Glutamatergic neuron (in vitro differentiated cells): ENCODE measurements at regions not wholly inside any gene's neighbourhood (a gene's known extent, or its start where the extent isn't known, plus 50 kb on each side); places are given as distances from the start of the nearest gene placed in this dataset.
"Not testable (repeated sequence)": the region's sequence is repeated elsewhere in the genome, so short reads cannot be mapped to it uniquely, and the experiment has no call there.

Experiments
- DNase-seq: peaks from one replicate; pipeline ENCODE4 v3.0.0; 2022
- H3K27ac Mint-ChIP-seq: one replicate; pipeline ENCODE4 v1.8.0; 2020; ENCODE audit warnings: mild to moderate bottlenecking, mixed read lengths, inconsistent platforms; ENCODE audit not compliant: unreplicated experiment
- H3K27me3 Mint-ChIP-seq: one replicate; pipeline ENCODE4 v1.8.0; 2020; ENCODE audit warnings: mild to moderate bottlenecking, moderate library complexity, mixed read lengths, inconsistent platforms; ENCODE audit not compliant: unreplicated experiment
- H3K36me3 Mint-ChIP-seq: one replicate; pipeline ENCODE4 v1.8.0; 2020; ENCODE audit warnings: mild to moderate bottlenecking, mixed read lengths, inconsistent platforms; ENCODE audit not compliant: unreplicated experiment
- H3K4me1 Mint-ChIP-seq: one replicate; pipeline ENCODE4 v1.8.0; 2020; ENCODE audit warnings: mild to moderate bottlenecking, low read depth, mixed read lengths, inconsistent platforms; ENCODE audit not compliant: unreplicated experiment
- H3K4me3 Mint-ChIP-seq: one replicate; pipeline ENCODE4 v1.8.0; 2020; ENCODE audit warnings: mild to moderate bottlenecking, mixed read lengths, inconsistent platforms; ENCODE audit not compliant: unreplicated experiment
- H3K9me3 Mint-ChIP-seq: one replicate; pipeline ENCODE4 v1.8.0; 2020; ENCODE audit warnings: mild to moderate bottlenecking, moderate library complexity, mixed read lengths, inconsistent platforms; ENCODE audit not compliant: unreplicated experiment
- CTCF ChIP-seq: fragments of 200-600 bp; sonication (generic); IDR thresholded peaks from one replicate; pipeline ENCODE4 v1.5.0; 2021; ENCODE audit not compliant: partially characterized antibody, unreplicated experiment

GRCh38 chrY:18997635-18998240, 224.2 kb upstream of the HSFY2 start:
- H3K4me1 Mint-ChIP-seq = peaks cover 4% of the 10 kb centered on the region
- H3K9me3 Mint-ChIP-seq = no peaks in the 10 kb centered on the region
- no peak overlapping the region for H3K27ac Mint-ChIP-seq
- no peak for DNase-seq
- TF ChIP-seq CTCF = no peak
- no peaks in the 10 kb centered on the region for H3K36me3 Mint-ChIP-seq
- H3K4me3 Mint-ChIP-seq = no peak overlapping the region
- H3K27me3 Mint-ChIP-seq = peaks cover 2% of the 10 kb centered on the region

DNA sequence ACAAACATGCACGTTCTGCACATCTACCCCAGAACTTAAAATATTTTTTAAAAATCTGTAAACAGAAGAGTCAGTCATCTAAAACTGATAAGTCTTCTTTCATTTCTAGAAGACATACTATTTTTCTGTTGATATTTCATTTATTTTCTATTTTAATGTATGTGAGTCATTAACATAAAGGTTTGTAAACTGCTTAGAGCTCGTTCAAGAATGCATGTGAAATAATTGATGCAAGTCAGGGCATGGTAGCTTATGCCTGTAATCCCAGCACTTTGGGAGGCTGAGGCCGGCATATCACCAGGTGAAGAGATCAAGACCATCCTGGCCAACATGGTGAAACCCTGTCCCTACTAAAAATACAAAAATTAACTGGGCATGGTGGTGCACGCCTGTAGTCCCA, 219.9 kb upstream of the HSFY2 start:
- Mint-ChIP-seq H3K9me3 (no peaks in the 10 kb centered on the region), H3K27me3 (peaks cover 2% of the 10 kb centered on the region), H3K4me3 (peak overlapping the region; percentile 72), H3K4me1 (peaks cover 2% of the 10 kb centered on the region), H3K27ac (no peak overlapping the region), H3K36me3 (no peaks in the 10 kb centered on the region)
- TF ChIP-seq CTCF = no peak
- no peak for DNase-seq

- not testable (repeated sequence) for H3K4me1 Mint-ChIP-seq, H3K9me3 Mint-ChIP-seq, H3K27me3 Mint-ChIP-seq, H3K27ac Mint-ChIP-seq, H3K4me3 Mint-ChIP-seq, H3K36me3 Mint-ChIP-seq
- DNase-seq = peak; percentile 34
Measured at GRCh38 chrY:18992684-18993083, 219.1 kb upstream of the HSFY2 start.

DNA sequence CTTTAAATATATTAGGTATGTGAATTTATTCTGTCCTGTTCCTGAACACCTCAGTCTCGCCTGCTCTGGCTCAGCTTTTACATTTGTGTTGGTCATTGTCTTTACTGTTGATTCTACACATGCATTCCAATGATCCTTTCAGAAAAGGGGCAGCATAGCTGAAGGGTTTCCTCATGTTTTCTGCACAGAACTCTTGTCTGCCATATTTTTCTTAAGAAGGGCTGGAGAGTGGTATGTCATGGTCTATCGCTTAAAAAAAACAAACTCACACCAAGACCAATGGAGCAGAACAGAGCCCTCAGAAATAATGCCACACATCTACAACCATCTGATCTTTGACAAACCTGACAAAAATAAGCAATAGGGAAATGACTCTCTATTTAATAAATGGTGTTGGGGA, 215.8 kb upstream of the HSFY2 start:
- Mint-ChIP-seq H3K27me3 (peaks cover 2% of the 10 kb centered on the region), H3K4me1 (no peaks in the 10 kb centered on the region), H3K9me3 (no peaks in the 10 kb centered on the region), H3K4me3 (no peak overlapping the region), H3K27ac (no peak overlapping the region), H3K36me3 (no peaks in the 10 kb centered on the region)
- no peak for DNase-seq
- no peak for TF ChIP-seq CTCF

DNA sequence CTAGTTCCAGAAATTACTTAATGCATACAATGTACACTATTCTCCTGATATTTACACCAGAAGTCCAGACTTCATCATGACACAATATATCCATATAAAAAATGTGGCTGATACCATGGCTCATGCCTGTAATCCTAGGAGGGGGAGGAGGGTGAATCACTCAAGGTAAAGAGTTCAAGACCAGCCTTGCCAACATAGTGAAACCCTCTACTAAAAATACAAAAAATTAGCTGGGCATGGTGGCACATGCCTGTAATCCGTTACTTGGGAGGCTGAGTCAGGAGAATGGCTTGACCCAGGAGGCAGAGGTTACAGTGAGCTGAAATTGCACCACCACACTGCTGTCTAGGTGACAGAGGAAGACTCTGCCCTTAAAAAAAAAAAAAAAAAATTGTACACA, 192.5 kb upstream of the HSFY2 start:
- no peak overlapping the region for H3K27ac Mint-ChIP-seq
- peaks cover 2% of the 10 kb centered on the region for H3K9me3 Mint-ChIP-seq
- DNase-seq = no peak
- no peaks in the 10 kb centered on the region for H3K4me1 Mint-ChIP-seq
- no peak for TF ChIP-seq CTCF
- H3K36me3 Mint-ChIP-seq = no peaks in the 10 kb centered on the region
- H3K4me3 Mint-ChIP-seq = no peak overlapping the region
- H3K27me3 Mint-ChIP-seq = no peaks in the 10 kb centered on the region
